ENCODE measurements at regions not wholly inside any gene's neighbourhood (a gene's known extent, or its start where the extent isn't known, plus 50 kb on each side); places are given as distances from the start of the nearest gene placed in this dataset.

GRCh38 chr11:109728056-109728455 is 306.1 kb downstream of the C11orf87 start:
- no peaks in the 10 kb centered on the region for H3K4me1 ChIP-seq (ENCODE audit: control insufficient read depth, low read depth, low read length)
- no peak overlapping the region for H3K23ac ChIP-seq (ENCODE audit: low read length)
- no peak overlapping the region for H4K5ac ChIP-seq (ENCODE audit: low read length)
- H3K27ac ChIP-seq (ENCODE audit: low read depth, low read length) = no peak overlapping the region
- no peak overlapping the region for H3K4ac ChIP-seq (ENCODE audit: low read depth, low read length)
- no peak overlapping the region for H3K9ac ChIP-seq (ENCODE audit: low read length)
- no peaks in the 10 kb centered on the region for H3K36me3 ChIP-seq (ENCODE audit: control insufficient read depth, insufficient read depth, low read length)
- H3K18ac ChIP-seq (ENCODE audit: low read length) = no peak overlapping the region
- no peaks in the 10 kb centered on the region for H3K79me2 ChIP-seq (ENCODE audit: control insufficient read depth, insufficient read depth, low read length)
- no peak overlapping the region for H4K8ac ChIP-seq (ENCODE audit: low read depth, low read length)
- H3K56ac ChIP-seq (ENCODE audit: low read length) = no peak overlapping the region
- no peak overlapping the region for H3K4me2 ChIP-seq (ENCODE audit: low read length)
- H3K27me3 ChIP-seq (ENCODE audit: insufficient read depth, low read length, poor library complexity) = no peaks in the 10 kb centered on the region
- no peaks in the 10 kb centered on the region for H3K79me1 ChIP-seq (ENCODE audit: low read length)
- no peak for DNase-seq
- H2AK5ac ChIP-seq (ENCODE audit: low read length) = no peak overlapping the region
- no peak overlapping the region for H3K4me3 ChIP-seq (ENCODE audit: low read length)
- no peak overlapping the region for H2BK120ac ChIP-seq (ENCODE audit: low read depth, low read length)
- H2BK5ac ChIP-seq (ENCODE audit: low read length) = no peak overlapping the region
- no CpG with 5 or more reads among the region's 1 CpG for WGBS (ENCODE audit: extremely low coverage, insufficient coverage, low lambda C conversion rate)
- H2BK15ac ChIP-seq (replicated peaks; ENCODE audit: low read depth) = no peak overlapping the region

DNA sequence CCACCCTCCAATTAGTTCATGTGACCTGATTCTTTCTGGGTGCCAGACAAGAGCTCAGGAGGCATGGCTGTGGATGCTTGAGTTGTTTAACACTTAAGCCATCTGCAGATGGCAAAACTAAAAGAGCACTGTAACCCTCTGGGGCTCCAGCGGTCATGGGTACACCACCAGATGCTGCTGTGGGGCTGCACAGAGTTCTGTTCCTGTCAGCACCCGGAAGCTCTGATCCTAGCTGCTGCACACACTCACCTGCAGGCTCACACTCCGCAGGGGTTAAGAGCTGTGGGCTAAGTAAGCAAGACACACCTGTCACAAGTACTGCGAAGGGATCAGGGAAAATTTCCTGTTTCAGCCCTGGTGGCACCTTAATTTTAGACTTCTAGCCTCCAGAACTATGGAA is 307.8 kb downstream of the C11orf87 start:
- Histone ChIP-seq H3K79me1 (ENCODE audit: low read length) (no peaks in the 10 kb centered on the region), H3K27ac (ENCODE audit: low read depth, low read length) (no peak overlapping the region), H3K18ac (ENCODE audit: low read length) (no peak overlapping the region), H2BK5ac (ENCODE audit: low read length) (no peak overlapping the region), H3K36me3 (ENCODE audit: control insufficient read depth, insufficient read depth, low read length) (no peaks in the 10 kb centered on the region), H2BK15ac (replicated peaks; ENCODE audit: low read depth) (no peak overlapping the region), H3K23ac (ENCODE audit: low read length) (no peak overlapping the region), H3K27me3 (ENCODE audit: insufficient read depth, low read length, poor library complexity) (no peaks in the 10 kb centered on the region), H4K8ac (ENCODE audit: low read depth, low read length) (no peak overlapping the region), H3K4me3 (ENCODE audit: low read length) (no peak overlapping the region), H3K56ac (ENCODE audit: low read length) (no peak overlapping the region), H4K5ac (ENCODE audit: low read length) (no peak overlapping the region), H2BK120ac (ENCODE audit: low read depth, low read length) (no peak overlapping the region), H3K4ac (ENCODE audit: low read depth, low read length) (no peak overlapping the region), H3K4me1 (ENCODE audit: control insufficient read depth, low read depth, low read length) (no peaks in the 10 kb centered on the region), H3K79me2 (ENCODE audit: control insufficient read depth, insufficient read depth, low read length) (no peaks in the 10 kb centered on the region), H2AK5ac (ENCODE audit: low read length) (no peak overlapping the region), H3K9ac (ENCODE audit: low read length) (no peak overlapping the region), H3K4me2 (ENCODE audit: low read length) (no peak overlapping the region)
- no CpG with 5 or more reads among the region's 4 CpGs for WGBS (ENCODE audit: extremely low coverage, insufficient coverage, low lambda C conversion rate)
- no peak for DNase-seq

GRCh38 chr11:109730669-109731068 is 308.7 kb downstream of the C11orf87 start:
- Histone ChIP-seq H2BK120ac (ENCODE audit: low read depth, low read length) (no peak overlapping the region), H3K36me3 (ENCODE audit: control insufficient read depth, insufficient read depth, low read length) (no peaks in the 10 kb centered on the region), H3K27ac (ENCODE audit: low read depth, low read length) (no peak overlapping the region), H3K27me3 (ENCODE audit: insufficient read depth, low read length, poor library complexity) (no peaks in the 10 kb centered on the region), H3K56ac (ENCODE audit: low read length) (no peak overlapping the region), H3K4me2 (ENCODE audit: low read length) (no peak overlapping the region), H3K4ac (ENCODE audit: low read depth, low read length) (no peak overlapping the region), H4K5ac (ENCODE audit: low read length) (no peak overlapping the region), H2BK15ac (replicated peaks; ENCODE audit: low read depth) (no peak overlapping the region), H3K79me1 (ENCODE audit: low read length) (no peaks in the 10 kb centered on the region), H3K4me1 (ENCODE audit: control insufficient read depth, low read depth, low read length) (no peaks in the 10 kb centered on the region), H3K79me2 (ENCODE audit: control insufficient read depth, insufficient read depth, low read length) (no peaks in the 10 kb centered on the region), H3K18ac (ENCODE audit: low read length) (no peak overlapping the region), H2AK5ac (ENCODE audit: low read length) (no peak overlapping the region), H3K9ac (ENCODE audit: low read length) (no peak overlapping the region), H3K23ac (ENCODE audit: low read length) (no peak overlapping the region), H2BK5ac (ENCODE audit: low read length) (no peak overlapping the region), H4K8ac (ENCODE audit: low read depth, low read length) (no peak overlapping the region), H3K4me3 (ENCODE audit: low read length) (no peak overlapping the region)
- DNase-seq = no peak
- WGBS (ENCODE audit: extremely low coverage, insufficient coverage, low lambda C conversion rate) = no CpG with 5 or more reads among the region's 2 CpGs

DNA sequence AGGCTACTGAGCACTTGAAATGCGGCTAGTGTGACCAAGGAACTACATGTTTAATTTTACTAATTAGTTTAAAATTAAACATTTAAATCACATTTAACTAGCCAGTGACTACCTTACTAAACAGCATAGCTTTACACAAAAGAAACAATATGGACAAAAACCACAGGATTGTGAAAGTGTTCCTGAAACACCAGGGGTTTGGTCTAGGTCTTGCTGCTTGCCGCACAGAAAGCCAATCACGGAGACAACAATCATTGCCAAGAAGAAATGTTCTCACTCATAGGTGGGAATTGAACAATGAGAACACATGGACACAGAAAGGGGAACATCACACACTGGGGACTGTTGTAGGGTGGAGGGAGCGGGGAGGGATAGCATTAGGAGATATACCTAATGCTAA is 309.5 kb downstream of the C11orf87 start:
- Histone ChIP-seq H2BK5ac (ENCODE audit: low read length) (no peak overlapping the region), H3K23ac (ENCODE audit: low read length) (no peak overlapping the region), H3K4ac (ENCODE audit: low read depth, low read length) (no peak overlapping the region), H2BK120ac (ENCODE audit: low read depth, low read length) (no peak overlapping the region), H3K18ac (ENCODE audit: low read length) (no peak overlapping the region), H2AK5ac (ENCODE audit: low read length) (no peak overlapping the region), H3K4me2 (ENCODE audit: low read length) (no peak overlapping the region), H3K36me3 (ENCODE audit: control insufficient read depth, insufficient read depth, low read length) (no peaks in the 10 kb centered on the region), H3K79me1 (ENCODE audit: low read length) (no peaks in the 10 kb centered on the region), H3K27me3 (ENCODE audit: insufficient read depth, low read length, poor library complexity) (no peaks in the 10 kb centered on the region), H3K79me2 (ENCODE audit: control insufficient read depth, insufficient read depth, low read length) (no peaks in the 10 kb centered on the region), H4K8ac (ENCODE audit: low read depth, low read length) (no peak overlapping the region), H3K27ac (ENCODE audit: low read depth, low read length) (no peak overlapping the region), H3K4me3 (ENCODE audit: low read length) (no peak overlapping the region), H3K9ac (ENCODE audit: low read length) (no peak overlapping the region), H3K56ac (ENCODE audit: low read length) (no peak overlapping the region), H2BK15ac (replicated peaks; ENCODE audit: low read depth) (no peak overlapping the region), H4K5ac (ENCODE audit: low read length) (no peak overlapping the region), H3K4me1 (ENCODE audit: control insufficient read depth, low read depth, low read length) (no peaks in the 10 kb centered on the region)
- no CpG with 5 or more reads among the region's 4 CpGs for WGBS (ENCODE audit: extremely low coverage, insufficient coverage, low lambda C conversion rate)
- DNase-seq = no peak

DNA sequence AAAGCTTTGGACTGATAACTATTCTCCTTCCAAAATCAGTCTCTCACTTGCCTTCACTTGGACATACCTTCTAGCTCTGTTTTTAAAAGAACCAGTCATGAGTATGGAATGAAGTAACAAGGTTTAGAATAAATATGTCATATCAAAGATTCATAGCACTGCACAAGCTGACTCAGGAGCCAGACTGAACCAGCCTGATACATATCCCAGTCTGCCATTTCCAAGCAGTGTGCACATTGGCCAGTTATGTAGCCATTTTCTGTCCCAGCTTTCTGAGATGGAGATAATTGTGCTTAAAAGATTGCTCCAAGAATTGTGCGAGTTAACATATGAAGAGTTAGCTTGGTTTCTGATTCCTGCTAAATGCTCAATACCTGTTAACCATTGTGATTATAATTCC is 311.3 kb downstream of the C11orf87 start:
- Histone ChIP-seq H3K18ac (ENCODE audit: low read length) (no peak overlapping the region), H3K4me3 (ENCODE audit: low read length) (no peak overlapping the region), H2BK120ac (ENCODE audit: low read depth, low read length) (no peak overlapping the region), H3K56ac (ENCODE audit: low read length) (no peak overlapping the region), H2AK5ac (ENCODE audit: low read length) (no peak overlapping the region), H3K27me3 (ENCODE audit: insufficient read depth, low read length, poor library complexity) (no peaks in the 10 kb centered on the region), H3K4ac (ENCODE audit: low read depth, low read length) (no peak overlapping the region), H3K4me2 (ENCODE audit: low read length) (no peak overlapping the region), H4K8ac (ENCODE audit: low read depth, low read length) (no peak overlapping the region), H3K79me1 (ENCODE audit: low read length) (no peaks in the 10 kb centered on the region), H3K4me1 (ENCODE audit: control insufficient read depth, low read depth, low read length) (no peaks in the 10 kb centered on the region), H3K36me3 (ENCODE audit: control insufficient read depth, insufficient read depth, low read length) (no peaks in the 10 kb centered on the region), H3K79me2 (ENCODE audit: control insufficient read depth, insufficient read depth, low read length) (no peaks in the 10 kb centered on the region), H4K5ac (ENCODE audit: low read length) (no peak overlapping the region), H3K9ac (ENCODE audit: low read length) (no peak overlapping the region), H3K27ac (ENCODE audit: low read depth, low read length) (no peak overlapping the region), H2BK5ac (ENCODE audit: low read length) (no peak overlapping the region), H2BK15ac (replicated peaks; ENCODE audit: low read depth) (no peak overlapping the region), H3K23ac (ENCODE audit: low read length) (no peak overlapping the region)
- no CpG with 5 or more reads among the region's 1 CpG for WGBS (ENCODE audit: extremely low coverage, insufficient coverage, low lambda C conversion rate)
- DNase-seq = no peak

- H3K4ac ChIP-seq (ENCODE audit: low read depth, low read length) = no peak overlapping the region
- H3K36me3 ChIP-seq (ENCODE audit: control insufficient read depth, insufficient read depth, low read length) = no peaks in the 10 kb centered on the region
- WGBS (ENCODE audit: extremely low coverage, insufficient coverage, low lambda C conversion rate) = no CpG with 5 or more reads among the region's 3 CpGs
- no peak overlapping the region for H3K4me3 ChIP-seq (ENCODE audit: low read length)
- H3K4me2 ChIP-seq (ENCODE audit: low read length) = no peak overlapping the region
- no peak overlapping the region for H2BK5ac ChIP-seq (ENCODE audit: low read length)
- H2BK15ac ChIP-seq (replicated peaks; ENCODE audit: low read depth) = no peak overlapping the region
- H3K4me1 ChIP-seq (ENCODE audit: control insufficient read depth, low read depth, low read length) = no peaks in the 10 kb centered on the region
- no peak overlapping the region for H3K23ac ChIP-seq (ENCODE audit: low read length)
- H3K27ac ChIP-seq (ENCODE audit: low read depth, low read length) = no peak overlapping the region
- DNase-seq = no peak
- no peak overlapping the region for H2AK5ac ChIP-seq (ENCODE audit: low read length)
- H2BK120ac ChIP-seq (ENCODE audit: low read depth, low read length) = no peak overlapping the region
- H3K27me3 ChIP-seq (ENCODE audit: insufficient read depth, low read length, poor library complexity) = no peaks in the 10 kb centered on the region
- H3K56ac ChIP-seq (ENCODE audit: low read length) = no peak overlapping the region
- no peak overlapping the region for H4K8ac ChIP-seq (ENCODE audit: low read depth, low read length)
- H3K18ac ChIP-seq (ENCODE audit: low read length) = no peak overlapping the region
- no peaks in the 10 kb centered on the region for H3K79me2 ChIP-seq (ENCODE audit: control insufficient read depth, insufficient read depth, low read length)
- no peaks in the 10 kb centered on the region for H3K79me1 ChIP-seq (ENCODE audit: low read length)
- no peak overlapping the region for H3K9ac ChIP-seq (ENCODE audit: low read length)
- H4K5ac ChIP-seq (ENCODE audit: low read length) = no peak overlapping the region
Measured at GRCh38 chr11:109734566-109734965, 312.6 kb downstream of the C11orf87 start.

All from mesendoderm (in vitro differentiated cells).